Ovary (tissue), 3 donors: ENCODE measurements at regions not wholly inside any gene's neighbourhood (a gene's known extent, or its start where the extent isn't known, plus 50 kb on each side); places are given as distances from the start of the nearest gene placed in this dataset.

Experiments
- CTCF ChIP-seq, 3 donors: fragments of 450-650 bp in 2 of 3; fragments of 200-600 bp in 1 of 3; IDR thresholded peaks; one replicate each; pipeline versions ENCODE4 v1.5.1 to v1.8.0; 2016 to 2022; ENCODE audit warnings: antibody characterized with exemption in 3 of 3, mild to moderate bottlenecking in 1 of 3
- EP300 ChIP-seq: sonication (generic); formaldehyde crosslinking; IDR thresholded peaks from one replicate; pipeline ENCODE4 v1.6.1; 2017; ENCODE audit warnings: antibody characterized with exemption
- donor health status: DM: no; HTN: no; CAD: no.

- TF ChIP-seq CTCF (IDR thresholded peaks at IDR 0.05), result no peak
- no peak for TF ChIP-seq EP300
Measured at GRCh38 chr3:188951734-188952133, 220.0 kb upstream of the TPRG1 start.
